ENCODE measurements at regions not wholly inside any gene's neighbourhood (a gene's known extent, or its start where the extent isn't known, plus 50 kb on each side); places are given as distances from the start of the nearest gene placed in this dataset.

DNA sequence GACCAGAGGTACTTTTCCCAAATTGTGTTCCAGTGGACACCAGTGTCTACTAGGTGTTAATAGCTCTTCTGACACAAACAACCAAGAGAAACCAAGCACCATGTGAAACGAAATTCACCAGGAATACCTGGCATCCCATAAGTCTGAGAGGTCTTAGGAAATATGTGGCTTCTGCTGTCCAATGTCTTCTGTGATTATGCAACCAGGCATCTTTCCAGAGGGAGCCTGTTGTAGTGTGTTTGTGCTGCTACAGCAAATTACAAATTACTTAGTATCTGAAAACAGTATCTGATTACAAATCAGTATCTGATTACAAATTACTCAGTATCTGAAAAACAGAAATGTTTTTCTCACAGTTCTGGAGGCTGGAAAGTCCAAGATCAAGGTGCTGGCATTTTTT, 133.6 kb upstream of the NPVF start:
- DNase-seq = no peak

DNA sequence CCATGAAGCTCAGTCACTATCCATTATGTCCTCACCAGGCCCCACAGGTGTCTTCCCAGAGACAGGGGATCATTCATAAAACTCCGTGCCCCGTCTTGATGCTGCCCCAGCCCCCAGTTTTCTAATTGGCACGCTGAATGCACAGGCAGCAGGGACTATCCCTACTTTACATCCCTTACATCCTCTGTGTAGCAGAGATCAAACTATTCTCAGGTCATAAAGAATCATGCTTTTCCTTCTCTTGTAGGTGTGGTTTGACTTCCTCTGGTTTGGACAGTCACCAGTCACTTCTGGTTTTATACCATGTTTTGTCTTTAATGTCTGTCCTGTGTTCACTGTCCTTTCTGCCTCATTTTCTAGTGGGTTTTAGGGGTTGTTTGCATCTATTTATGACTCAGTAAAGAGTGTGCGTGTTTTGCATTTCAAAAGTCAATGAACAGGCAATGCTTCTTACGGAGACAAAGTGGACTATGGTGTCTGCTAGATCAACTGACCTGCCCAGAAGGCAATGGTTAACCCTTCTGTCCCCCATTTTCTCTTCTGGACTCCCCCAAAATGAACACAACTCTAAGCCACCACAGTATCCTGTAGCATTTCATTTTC, 140.4 kb upstream of the NPVF start:
- DNase-seq = no peak

DNA sequence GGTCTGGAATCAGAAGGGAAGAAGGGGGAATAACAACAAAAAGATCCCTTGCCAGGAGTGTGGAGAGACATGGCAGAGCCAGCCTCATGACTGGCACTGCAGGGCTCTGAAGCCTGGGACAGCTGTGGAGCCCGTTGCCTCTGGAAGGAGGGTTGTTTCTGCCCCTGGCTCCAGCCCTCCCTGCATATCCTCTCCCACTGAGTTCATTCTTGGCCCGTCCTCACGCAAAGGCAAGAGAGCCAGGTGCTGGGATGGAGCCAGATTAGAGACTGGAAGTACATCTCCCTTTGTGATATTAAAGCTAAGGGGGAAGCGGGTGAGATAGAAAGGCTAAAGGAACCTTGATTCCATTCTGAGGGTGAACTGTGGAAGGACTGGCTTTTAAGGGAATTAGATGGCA, 141.5 kb upstream of the NPVF start:
- peak; percentile 61 to 71 for DNase-seq

DNA sequence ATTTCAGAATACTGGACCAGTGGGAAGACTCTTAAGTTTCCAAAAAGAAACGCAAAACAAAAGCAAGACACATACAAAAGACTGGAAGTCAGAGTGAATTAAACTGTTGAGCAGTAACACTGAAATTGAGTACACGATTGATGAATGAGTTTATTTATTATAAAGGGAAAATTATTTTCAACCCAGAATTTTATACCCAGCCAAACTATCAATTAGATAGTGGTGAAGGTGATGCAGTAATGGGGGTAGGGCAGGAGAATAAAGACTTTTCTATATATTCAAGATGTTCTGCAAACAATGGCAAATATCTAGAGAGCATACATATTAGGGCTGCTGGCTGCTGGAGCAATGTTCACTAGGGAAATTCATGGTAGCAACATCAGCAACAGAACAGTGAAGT, 143.7 kb upstream of the NPVF start:
- DNase-seq = no peak

DNA sequence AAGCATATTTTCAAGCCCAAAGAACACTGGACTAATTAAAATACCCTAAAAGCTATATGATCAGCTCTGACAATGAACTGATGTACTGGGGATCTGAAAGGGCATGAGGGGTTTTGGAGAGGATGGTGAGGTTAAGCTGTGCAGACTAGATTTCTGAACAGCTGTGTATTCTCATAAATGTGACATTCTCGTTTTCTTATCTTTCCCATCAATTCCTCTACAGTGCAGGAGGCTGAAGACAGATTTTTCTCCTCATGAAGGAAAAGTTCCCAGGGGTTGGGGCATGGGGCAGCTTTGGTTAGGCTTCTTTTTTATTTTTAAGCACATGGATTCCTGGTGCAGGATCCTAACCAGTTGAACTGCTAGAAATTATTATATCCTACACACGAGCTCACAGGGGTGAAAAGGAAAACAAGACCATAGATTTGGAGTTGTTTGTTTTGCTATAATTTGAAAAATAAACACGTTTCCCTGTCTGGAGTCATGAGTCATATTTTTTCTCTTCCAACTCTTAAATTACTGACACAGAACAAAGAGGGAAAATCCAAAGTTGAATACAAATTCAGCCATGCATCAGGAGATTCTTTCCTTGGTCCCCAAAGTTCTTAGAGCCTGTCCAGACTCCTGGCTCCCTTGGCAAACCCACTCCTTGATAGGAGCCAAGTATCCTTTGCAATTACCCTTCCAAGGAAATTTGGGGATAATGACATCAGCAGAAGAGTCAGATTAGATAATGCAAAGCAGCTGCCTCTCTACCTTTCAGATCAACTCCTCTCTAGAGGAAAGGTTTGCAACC, 147.7 kb upstream of the NPVF start:
- DNase-seq = no peak

DNA sequence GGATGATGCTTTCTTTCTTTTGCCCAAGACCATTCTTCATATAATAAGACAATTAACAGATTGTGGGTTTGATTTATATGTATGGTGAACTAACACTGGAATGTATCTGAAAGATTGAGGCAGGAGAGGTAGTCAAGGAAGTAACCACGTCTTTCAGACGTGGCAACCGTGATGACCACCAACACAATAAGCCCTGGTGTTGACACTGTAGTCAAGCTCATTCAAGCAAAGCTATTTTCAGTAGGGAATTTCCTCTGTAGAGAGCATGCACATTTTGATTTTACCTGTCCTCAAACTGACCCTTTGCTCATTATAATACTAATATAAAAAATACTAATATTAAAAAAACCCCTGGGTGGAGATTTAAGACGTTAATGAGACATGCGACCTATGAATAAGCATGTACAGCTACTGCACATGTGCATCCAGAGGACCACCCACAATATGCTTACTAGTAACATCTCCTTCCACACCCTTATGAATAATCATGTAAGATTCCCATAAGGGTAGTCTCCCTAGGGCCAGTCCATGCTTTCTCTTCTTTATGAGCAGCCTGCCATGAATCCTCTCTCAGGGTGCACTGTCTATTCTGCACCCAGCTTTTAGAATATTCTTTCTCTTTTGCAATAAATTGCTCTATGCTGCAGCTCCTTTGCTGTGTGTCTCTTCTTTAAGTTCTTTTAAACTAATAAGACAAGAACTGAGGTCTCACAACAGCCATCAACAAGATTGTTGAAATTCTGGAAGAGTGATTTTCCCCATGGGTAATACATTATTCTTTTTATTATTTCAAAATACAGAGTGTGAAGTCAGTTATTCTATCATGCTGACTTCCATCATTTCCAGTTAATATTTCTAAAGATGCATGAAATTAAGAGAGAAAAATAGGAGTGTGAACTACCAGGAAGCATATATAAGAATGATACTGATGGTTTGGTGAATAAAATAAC, 151.3 kb upstream of the NPVF start:
- peak in 1 of 2 experiments; percentile 36 for DNase-seq

DNA sequence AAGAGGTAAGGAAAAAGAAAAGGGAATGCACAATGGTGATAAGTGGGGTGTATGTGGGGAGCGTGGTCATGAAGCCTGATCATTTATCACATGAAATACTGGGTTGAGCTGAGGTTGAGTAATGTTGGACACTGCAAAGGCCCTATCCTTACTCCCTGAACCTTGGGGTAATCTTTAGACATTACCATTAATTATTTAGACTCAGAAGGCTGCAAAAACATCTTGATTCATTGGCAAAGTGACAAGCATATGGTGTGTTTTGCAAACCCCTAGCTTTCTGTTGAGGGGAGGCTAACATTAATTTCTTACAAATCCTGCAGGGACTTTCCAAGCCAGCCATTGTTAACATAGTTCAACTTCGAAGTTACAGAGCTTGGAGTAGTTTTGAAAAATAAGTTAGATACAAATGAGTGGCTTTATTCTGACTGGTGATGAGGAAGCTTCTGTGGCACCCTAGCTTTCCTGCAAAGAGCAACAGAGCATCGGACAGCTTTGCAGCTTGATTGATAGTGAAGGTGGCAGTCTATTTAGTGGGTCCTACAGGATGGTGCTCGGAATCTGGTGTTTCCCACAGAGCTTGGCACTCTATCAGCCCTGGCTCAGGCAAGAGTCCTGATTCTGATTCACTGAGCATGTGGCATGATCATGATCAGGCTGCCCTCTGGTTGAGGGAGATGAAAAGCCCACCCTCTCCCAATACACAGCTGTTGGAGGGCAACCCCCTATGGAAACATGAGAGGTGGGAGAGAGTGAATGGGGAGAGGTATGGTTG, 153.7 kb upstream of the NPVF start:
- no peak for DNase-seq

DNA sequence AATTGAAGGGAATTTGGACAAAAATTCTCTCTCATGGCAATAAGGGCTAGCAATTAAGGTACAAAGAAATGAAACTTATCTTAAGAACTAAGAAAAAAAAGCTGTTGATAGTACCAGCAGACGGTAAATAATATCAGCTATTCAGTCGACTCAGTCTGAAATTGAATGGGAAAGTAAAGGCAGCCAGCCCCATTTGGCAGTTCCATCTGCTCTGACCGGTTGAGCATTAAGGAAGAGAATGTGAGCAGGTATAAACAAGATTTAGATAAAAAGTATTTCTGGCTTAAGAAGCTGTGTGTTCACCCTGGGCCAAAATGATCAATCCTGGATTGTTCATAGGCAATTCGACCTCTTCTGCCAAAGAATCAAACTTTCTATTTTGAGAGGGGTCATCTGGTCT, 154.6 kb upstream of the NPVF start:
- no peak for DNase-seq

DNA sequence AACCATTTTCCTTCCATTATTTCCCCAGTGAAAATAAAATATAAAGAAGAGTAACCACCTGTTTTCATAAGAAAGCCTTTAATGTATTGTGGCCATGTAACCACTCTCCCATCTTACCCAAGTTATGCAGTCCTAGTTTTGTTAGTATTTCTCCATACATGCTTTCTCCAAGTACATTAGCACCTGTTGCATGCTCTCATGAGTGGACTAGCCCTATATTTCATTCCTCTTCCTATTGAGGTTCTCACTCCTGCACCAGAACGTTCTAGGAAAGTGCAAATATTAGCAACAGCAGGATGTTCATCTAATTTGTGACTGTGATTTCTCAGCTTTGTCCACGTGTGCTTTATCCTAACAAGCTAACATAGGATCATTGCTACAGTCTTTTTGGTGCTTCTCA, 155.1 kb upstream of the NPVF start:
- no peak for DNase-seq

DNA sequence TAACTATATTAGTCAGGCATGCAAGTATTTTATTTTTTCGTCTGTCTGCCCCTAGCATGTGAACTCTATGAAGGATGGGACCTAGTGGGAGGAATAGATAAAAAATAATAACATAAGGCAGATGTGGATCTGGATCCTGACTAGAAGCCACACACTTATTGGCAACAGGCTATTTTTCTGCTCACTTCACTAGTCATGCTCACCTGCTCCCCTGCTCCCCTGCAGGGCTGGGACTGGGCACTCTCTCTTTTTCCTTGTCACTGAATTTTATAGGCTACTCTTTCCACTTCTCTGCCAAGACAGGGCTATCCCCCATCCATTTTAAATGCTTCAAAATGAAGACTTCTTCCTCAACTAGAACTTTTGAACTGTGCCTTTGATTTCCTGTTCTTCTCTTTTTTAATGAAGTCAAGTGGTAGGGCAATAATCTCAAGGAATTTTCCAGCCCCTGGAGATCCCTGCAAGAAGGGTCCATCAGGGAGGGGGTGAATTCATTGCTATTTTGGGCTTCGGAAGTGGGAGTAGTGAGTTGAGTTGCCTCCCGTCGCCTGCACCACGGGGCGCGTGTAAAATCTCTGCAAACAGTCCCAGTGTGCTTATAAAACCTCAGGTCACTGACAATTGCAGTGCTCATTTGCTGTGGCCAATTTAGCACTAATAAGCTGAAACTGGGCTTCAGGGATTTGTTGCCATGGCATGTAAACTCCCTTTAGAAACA, 156.7 kb upstream of the NPVF start:
- peak; percentile 79 to 90 for DNase-seq

DNA sequence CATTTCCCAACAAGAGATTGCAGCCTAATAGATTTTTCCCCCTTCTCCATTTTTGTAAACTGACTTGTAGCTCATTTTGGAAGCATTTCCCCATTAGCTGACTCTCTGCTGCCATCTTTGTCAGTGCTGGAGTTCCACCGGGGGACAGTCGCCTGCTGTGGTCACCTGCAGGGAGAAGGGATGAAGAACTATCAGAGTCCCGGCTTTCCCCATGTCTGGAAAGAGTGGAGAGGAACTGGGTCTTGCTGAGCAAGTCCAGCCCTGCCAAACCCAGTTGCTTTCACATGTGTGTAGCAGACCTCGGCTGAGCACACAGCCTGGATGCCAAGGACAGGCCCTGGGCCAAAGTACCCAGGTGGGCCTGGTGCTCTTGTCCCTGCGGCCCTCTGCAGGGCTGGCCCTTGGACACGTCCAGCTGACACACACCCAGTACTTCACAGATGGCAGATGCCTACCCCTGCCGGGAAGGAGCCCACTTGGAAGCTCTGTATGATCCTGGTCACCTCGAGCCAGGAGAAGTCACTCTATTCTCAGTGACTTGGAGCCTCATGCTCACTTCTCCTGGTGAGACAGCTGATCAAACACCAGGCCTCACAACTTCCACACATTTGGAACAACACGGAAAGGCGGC, 157.3 kb upstream of the NPVF start:
- DNase-seq = peak; percentile 67 to 89

DNA sequence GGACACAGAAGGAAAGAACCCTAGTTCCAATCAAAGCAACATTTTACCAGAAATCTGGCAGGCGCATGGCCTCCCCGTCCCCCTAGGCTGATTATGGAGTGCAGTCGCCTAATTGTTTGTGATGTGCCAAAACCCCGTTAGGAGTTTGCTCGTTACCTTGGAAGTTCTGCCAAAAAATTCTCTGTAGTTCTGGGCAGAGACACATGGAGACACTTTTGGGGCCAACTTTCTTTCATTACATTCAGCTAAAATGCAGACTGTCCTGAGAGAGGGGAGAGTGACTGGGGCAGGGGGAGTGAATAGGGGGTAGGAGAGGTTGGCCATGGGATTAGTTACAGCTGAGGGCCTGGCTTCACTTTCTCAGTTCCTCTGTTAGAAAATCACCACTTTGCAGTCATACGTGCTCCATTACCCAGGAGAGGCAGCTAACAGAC, 158.0 kb upstream of the NPVF start:
- peak in 1 of 2 experiments; percentile 61 for DNase-seq

DNA sequence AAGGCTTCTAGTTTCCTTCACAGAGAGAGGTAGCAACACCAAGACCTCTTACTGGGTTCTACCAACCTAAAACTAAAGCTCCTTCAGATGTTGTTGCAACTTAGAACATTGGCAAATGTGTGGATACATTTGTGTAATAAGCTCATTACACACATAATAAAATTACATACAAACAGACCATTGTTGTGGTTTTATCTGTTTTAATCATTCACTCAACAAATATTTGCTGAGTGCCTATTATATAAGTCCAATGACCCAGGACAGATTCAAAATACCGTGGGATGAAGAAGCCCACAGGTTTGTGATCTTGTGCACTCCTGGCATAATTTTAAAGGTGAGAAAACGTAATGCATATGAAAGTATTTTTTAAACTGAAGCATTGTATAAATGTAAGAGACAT, 160.4 kb upstream of the NPVF start:
- no peak for DNase-seq

DNA sequence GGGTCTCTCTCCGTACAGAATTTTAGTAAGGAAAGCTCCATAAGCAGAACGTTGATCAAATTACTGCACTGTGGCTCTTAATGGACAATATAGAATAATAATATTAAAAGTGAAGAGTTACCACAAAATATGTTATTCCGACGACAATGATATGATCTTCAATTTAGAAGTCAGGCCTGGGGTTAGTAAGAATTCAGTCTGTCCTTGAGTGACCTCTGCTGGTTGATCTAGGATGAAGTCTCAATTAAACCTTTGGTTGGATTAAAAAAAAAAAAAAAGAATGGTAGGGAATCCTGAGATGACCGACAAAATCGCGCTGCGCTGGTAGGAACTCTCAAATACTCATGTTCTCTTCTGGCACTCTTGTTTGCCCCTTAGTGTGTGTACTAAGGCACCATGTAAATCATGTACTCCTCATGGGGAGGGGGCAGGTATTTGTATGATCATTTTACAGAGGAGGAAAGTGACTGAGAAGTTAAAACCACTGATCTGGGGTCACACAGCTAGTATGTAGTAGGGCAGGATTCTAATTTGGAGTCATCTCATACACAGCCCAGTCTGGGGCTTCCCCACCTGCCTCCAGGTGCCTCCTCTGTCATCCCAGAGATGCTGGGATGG, 161.3 kb upstream of the NPVF start:
- peak; percentile 51 to 75 for DNase-seq

DNA sequence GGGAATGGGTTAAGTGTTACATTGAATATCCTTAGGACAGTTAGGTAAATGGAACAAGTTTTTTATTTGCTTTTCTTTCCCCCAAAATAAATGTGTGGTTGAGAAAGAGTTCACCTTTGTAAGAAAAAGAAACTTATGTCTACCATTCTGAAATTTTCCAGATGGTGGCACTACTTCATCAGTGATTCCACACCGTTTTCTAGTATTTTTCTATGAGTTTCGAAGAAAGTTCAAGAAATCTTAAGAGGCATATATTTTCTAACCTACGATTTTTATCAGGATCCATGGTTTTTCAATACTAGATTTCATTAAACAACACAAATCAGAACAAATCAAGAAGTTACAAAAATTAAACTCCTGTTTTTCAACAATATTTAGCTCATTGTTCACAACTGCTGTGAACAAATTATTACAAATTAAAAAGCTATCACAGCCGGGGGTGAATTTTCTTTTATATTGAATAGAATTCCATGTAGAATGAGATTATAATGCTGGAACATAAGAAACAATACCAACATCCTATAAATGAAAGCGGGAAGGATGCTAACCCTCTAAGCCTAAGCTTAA, 163.1 kb upstream of the NPVF start:
- peak; percentile 15 to 17 for DNase-seq

DNA sequence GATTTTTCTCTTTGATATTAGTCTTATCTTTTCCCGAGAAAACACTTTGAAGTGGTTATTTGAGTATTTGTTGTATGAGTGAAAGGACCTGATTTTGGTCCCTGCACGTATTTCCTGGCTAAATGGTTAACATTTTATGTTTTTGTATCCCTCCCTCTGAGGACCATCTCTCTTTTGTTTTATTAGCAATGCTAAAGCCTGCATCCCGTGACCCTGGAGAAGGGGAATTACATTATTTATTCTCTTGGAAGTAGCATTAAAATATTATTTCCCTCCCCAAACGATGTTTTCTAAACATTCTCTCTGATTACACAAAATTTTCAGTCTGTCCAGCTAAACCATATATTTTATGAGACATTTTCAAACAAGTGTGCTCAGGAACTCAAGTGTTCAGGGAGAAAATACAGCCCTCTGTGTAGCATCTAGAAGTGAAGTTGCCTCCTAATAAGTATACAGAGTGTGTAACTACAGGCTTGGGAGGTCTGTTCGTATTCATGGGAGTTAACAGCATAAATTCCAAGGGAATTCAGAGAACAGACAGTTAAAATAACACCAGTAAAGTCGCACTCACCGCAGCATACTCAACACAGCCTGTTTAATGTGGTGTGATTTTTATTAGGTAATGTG, 163.8 kb upstream of the NPVF start:
- DNase-seq = no peak

DNA sequence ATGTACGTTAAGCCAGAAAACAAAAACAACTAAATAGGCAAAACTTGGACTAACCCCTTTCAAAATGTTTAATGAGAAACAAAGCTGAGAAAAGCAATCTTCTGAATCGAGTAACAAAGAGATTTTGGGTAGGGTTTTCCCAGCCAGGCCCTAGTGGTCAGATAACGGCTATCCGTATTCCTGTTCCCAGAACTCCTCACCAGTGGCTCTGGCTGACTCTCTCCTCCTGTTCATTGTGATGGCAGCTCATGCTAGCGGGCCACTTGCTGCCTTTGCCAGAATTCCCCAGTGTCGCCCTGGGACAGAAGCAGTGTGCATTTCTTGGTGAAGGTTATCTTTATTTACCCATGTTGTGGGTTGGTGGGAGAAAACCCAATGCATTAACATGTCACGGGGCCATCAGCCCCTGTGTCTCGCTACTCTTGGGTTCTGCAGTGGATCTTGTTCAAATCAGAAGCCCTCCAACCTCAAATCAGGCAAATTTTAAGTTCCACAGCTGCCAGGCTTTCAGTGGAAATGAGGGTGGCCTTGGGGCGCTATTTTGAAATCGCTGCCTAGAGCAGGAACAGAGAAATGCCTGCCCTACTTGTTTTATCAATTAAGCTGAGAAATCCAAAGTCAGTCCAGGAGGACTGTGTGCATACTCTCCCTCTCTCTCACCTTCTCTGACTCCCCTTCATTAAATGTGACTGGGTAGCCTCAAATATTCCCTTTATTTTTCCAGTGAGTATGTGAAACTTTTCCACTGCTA, 164.5 kb upstream of the NPVF start:
- DNase-seq = peak in 1 of 2 experiments; percentile 9

DNA sequence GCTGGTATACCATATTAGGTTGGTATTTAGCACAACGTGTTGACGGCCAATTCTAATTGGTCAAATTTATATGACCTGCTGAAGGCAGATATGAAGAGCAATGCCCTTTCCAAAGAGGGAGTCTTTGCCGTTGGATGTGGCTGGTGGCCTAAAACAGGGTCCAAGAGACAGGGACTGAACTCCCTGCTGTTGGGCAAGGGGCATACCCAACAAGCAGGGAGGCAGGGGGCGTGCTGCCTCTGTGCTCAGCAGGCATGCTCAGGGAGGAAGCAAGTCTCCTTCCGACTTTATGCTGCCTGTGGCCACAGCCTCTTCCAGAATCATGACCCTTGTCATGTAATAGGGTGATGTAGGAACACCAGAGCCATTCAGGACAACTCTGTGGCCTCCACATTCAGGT, 167.7 kb upstream of the NPVF start:
- no peak for DNase-seq

DNA sequence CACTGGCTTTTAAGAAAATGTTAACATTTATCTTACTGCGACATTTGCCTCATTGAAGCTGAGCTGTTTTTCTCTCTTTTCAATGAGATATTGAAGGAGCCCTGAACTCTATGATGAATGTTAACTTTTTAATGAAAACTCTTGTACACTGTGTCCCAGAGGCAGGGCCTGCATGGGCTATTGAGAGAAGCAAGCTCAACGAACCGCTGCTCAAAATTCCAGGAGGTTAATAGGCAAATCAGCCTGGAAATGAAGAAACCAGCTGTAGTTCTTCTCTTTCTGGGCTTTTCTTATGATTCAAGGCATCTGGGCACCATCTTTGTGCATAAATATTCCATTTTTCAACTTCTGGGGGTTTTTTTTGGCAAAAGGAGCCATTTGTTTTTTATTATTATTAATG, 168.4 kb upstream of the NPVF start:
- DNase-seq = no peak

Data from NCI-H2081 (cell line).